Transverse colon (tissue), 4 donors: ENCODE measurements at regions not wholly inside any gene's neighbourhood (a gene's known extent, or its start where the extent isn't known, plus 50 kb on each side); places are given as distances from the start of the nearest gene placed in this dataset.

Experiments used
- DNase-seq: peaks from one replicate; pipeline ENCODE4 v3.0.0-alpha.2; 2019
- H3K27ac ChIP-seq, 4 donors: fragments of 200-600 bp; sonication (generic); 2 replicates each; pipeline ENCODE4 v1.5.1; 2016 to 2018; ENCODE audit warnings: inconsistent platforms in 4 of 4
- H3K27me3 ChIP-seq: fragments of 200-600 bp; sonication (generic); 2 replicates; pipeline ENCODE4 v1.5.1; 2017; ENCODE audit warnings: inconsistent platforms
- H3K36me3 ChIP-seq, 4 donors: fragments of 200-600 bp; sonication (generic); 2 replicates each; pipeline ENCODE4 v1.5.1; 2017 to 2019; ENCODE audit warnings: inconsistent platforms in 4 of 4
- H3K4me1 ChIP-seq, 4 donors: fragments of 200-600 bp; sonication (generic); 2 replicates each; pipeline ENCODE4 v1.5.1; 2017 to 2020; ENCODE audit warnings: inconsistent platforms in 4 of 4
- H3K4me3 ChIP-seq, 4 donors: fragments of 200-600 bp; sonication (generic); 1 replicate in 1 of 4; 2 replicates in 3 of 4; pipeline versions ENCODE4 v1.5.1 to v1.6.1; 2017 to 2019; ENCODE audit warnings: inconsistent platforms in 4 of 4
- H3K9me3 ChIP-seq, 2 donors: fragments of 200-600 bp; sonication (generic); 2 replicates each; pipeline ENCODE4 v1.5.1; 2017 to 2019; ENCODE audit warnings: inconsistent platforms in 2 of 2
- EP300 ChIP-seq: sonication (generic); formaldehyde crosslinking; IDR thresholded peaks from one replicate; pipeline ENCODE4 v1.6.1; 2017; ENCODE audit warnings: antibody characterized with exemption, low read depth
- POLR2A ChIP-seq: fragments of 450-650 bp; IDR thresholded peaks from one replicate; pipeline ENCODE4 v1.6.1; 2016; ENCODE audit warnings: antibody characterized with exemption, mild to moderate bottlenecking, moderate library complexity
- POLR2AphosphoS5 ChIP-seq, 3 donors: sonication (generic); formaldehyde crosslinking; IDR thresholded peaks; one replicate each; pipeline ENCODE4 v1.6.1; 2016; ENCODE audit warnings: antibody characterized with exemption in 3 of 3
- WGBS, 2 donors: methylation state at CpG; one replicate each; pipeline ENCODE4 v1.1.5; 2018; ENCODE audit warnings: low coverage in 1 of 2; 5-methylcytosine and 5-hydroxymethylcytosine counted together
- in situ Hi-C, 4 donors: fragments of 200-750 bp; cut with MboI; loops; one replicate each; pipeline versions ENCODE4 v1.15.0 to v1.15.1; 2017; ENCODE audit warnings: low sequenced_read_pairs in 3 of 4, low pct_ligation_motif_present in 1 of 4, low pct_unique_long_range_greater_than_20kb in 1 of 4
- intact Hi-C: fragments of 100-400 bp; cut with DNase I; formaldehyde crosslinking; loops from one replicate; pipeline ENCODE4 v1.15.1; 2023; ENCODE audit warnings: low total_unique reads
- TF ChIP-seq, protein P1 (sequence below), 5 experiments: fragments of 200-600 bp in 3 of 5; fragments of 450-650 bp in 2 of 5; sonication (generic) in 3 of 5; IDR thresholded peaks; 1 replicate in 2 of 5; 2 replicates in 3 of 5; pipeline ENCODE4 v1.5.1; 2016 to 2017; ENCODE audit warnings: antibody characterized with exemption in 5 of 5, inconsistent platforms in 3 of 5, mild to moderate bottlenecking in 2 of 5, moderate library complexity in 1 of 5

DNA sequence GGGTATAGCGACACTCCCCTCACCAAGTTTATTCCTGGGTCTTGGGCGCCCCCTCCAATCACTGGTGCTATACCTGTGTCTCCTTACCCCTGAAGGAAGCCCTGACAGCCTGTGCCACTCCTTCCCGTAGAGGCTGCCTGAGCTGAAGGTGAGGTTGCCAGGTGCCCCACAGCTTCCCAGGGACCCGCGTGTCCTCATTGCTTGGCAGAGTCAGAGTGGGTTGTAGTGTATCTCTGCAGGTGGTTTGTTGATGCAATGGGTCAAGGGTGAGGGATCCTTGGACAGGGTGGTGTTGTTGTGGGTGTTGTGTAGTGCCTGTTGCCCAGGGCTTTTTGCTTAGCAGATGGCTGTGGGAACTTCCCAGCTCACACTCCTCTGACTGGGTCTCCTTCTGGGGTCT, 438.7 kb upstream of the FSIP2 start:
- H3K9me3 ChIP-seq, result no peaks in the 10 kb centered on the region
- H3K27ac ChIP-seq, result no peak overlapping the region
- 89% methylated on average over 5 of the region's 5 CpGs; no CpG with 5 or more reads in 1 of the 2 donors for WGBS, 2 donors
- in situ Hi-C loops, result no loop called here
- intact Hi-C loops, result no loop called here
- H3K36me3 ChIP-seq, result no peaks in the 10 kb centered on the region
- no peak for DNase-seq
- no peak overlapping the region for H3K4me3 ChIP-seq
- H3K27me3 ChIP-seq, result no peaks in the 10 kb centered on the region
- H3K4me1 ChIP-seq, result no peaks in the 10 kb centered on the region
- no peak for TF ChIP-seq EP300
- no peak for TF ChIP-seq POLR2AphosphoS5 (IDR thresholded peaks at IDR 0.05)
- TF ChIP-seq, protein P1, sequence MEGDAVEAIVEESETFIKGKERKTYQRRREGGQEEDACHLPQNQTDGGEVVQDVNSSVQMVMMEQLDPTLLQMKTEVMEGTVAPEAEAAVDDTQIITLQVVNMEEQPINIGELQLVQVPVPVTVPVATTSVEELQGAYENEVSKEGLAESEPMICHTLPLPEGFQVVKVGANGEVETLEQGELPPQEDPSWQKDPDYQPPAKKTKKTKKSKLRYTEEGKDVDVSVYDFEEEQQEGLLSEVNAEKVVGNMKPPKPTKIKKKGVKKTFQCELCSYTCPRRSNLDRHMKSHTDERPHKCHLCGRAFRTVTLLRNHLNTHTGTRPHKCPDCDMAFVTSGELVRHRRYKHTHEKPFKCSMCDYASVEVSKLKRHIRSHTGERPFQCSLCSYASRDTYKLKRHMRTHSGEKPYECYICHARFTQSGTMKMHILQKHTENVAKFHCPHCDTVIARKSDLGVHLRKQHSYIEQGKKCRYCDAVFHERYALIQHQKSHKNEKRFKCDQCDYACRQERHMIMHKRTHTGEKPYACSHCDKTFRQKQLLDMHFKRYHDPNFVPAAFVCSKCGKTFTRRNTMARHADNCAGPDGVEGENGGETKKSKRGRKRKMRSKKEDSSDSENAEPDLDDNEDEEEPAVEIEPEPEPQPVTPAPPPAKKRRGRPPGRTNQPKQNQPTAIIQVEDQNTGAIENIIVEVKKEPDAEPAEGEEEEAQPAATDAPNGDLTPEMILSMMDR (IDR thresholded peaks at IDR 0.05), result no peak
- TF ChIP-seq POLR2A, result no peak

DNA sequence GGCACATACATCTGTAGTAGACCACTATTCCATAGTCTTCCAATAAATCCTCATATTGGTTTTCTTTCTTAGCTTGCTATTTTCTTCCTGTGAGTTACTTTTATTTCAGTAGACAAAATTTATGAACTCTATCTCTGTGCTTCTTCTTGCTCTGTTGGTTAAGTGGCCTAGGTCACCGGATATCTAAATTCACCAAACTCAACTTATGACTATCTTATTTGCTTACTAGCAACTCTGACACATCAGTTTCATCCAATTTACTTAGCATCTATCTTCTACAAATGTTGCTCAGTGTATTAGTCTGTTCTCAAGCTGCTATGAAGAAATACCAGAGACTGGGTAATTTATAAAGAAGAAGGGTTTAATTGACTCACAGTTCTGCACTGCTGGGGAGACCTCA, 432.5 kb upstream of the FSIP2 start:
- Histone ChIP-seq H3K27me3 (no peaks in the 10 kb centered on the region), H3K27ac (no peak overlapping the region), H3K36me3 (no peaks in the 10 kb centered on the region), H3K4me1 (no peaks in the 10 kb centered on the region), H3K4me3 (no peak overlapping the region), H3K9me3 (no peaks in the 10 kb centered on the region)
- in situ Hi-C loops, result no loop called here
- 89 to 100% methylated on average over 1 of the region's 1 CpG for WGBS, 2 donors
- intact Hi-C loops, result no loop called here
- no peak for DNase-seq
- TF ChIP-seq EP300 (no peak), POLR2A (no peak), POLR2AphosphoS5 (IDR thresholded peaks at IDR 0.05) (no peak)

DNA sequence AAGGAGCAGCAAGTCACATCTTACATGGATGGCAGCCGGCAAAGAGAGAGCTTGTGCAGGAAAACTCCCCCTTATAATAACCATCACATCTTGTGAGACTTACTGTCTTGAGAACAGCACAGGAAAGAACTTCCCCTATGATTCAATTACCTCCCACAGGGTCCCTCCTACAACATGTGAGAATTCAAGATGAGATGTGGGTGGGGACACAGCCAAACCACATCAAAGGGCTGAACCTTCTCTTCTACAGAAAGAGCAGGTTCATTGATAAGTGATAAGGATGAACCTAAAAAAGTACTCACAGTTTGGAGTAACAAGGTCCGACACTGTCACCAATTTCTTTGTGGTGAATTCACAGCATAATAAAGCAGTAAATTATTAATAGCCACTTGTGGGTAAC, 422.2 kb upstream of the FSIP2 start:
- H3K4me1 ChIP-seq, result no peaks in the 10 kb centered on the region
- no peak for DNase-seq
- no peaks in the 10 kb centered on the region for H3K36me3 ChIP-seq
- TF ChIP-seq POLR2A (no peak), POLR2AphosphoS5 (IDR thresholded peaks at IDR 0.05) (no peak), EP300 (no peak)
- TF ChIP-seq, protein P1 (IDR thresholded peaks at IDR 0.05), result no peak
- WGBS, 2 donors, result 38 to 73% methylated on average over 1 to 2 of the region's 2 CpGs
- no peaks in the 10 kb centered on the region for H3K9me3 ChIP-seq
- in situ Hi-C loops (no loop called here), intact Hi-C loops (no loop called here)
- H3K27ac ChIP-seq, result no peak overlapping the region
- H3K4me3 ChIP-seq, result no peak overlapping the region
- H3K27me3 ChIP-seq, result no peaks in the 10 kb centered on the region

DNA sequence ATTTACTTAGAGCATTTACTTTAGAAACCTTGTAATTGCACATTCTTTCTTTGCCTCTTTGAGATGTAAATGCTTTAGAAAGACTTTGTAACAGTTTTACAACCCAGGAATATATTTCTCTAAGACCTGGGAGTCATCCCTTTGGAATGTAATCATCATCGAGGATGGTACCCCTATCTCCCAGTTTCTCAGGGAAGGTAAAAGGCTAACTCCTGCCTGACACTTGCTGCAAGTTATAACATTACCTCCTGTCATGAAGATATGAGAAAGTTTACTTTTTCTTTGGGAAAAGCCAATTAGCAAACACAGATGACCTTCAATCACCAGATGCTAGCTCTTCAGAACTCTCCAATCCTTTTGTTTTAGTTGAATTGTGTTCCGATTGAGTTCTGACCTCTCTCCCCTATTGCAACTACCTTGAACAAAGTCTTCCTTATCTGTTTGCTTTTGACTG, 420.3 kb upstream of the FSIP2 start:
- no peak for DNase-seq
- 29 to 33% methylated on average over 2 of the region's 2 CpGs for WGBS, 2 donors

More for the DNA sequence above, 420.3 kb upstream of the FSIP2 start:
- in situ Hi-C loops (no loop called here), intact Hi-C loops (no loop called here)
- Histone ChIP-seq H3K4me1 (no peaks in the 10 kb centered on the region), H3K27ac (no peak overlapping the region), H3K36me3 (no peaks in the 10 kb centered on the region), H3K27me3 (no peaks in the 10 kb centered on the region), H3K4me3 (no peak overlapping the region), H3K9me3 (no peaks in the 10 kb centered on the region)
- TF ChIP-seq POLR2A, result no peak
- no peak for TF ChIP-seq POLR2AphosphoS5 (IDR thresholded peaks at IDR 0.05)
- no peak for TF ChIP-seq EP300
- TF ChIP-seq, protein P1 (IDR thresholded peaks at IDR 0.05), result no peak
